ENCODE measurements at regions not wholly inside any gene's neighbourhood (a gene's known extent, or its start where the extent isn't known, plus 50 kb on each side); places are given as distances from the start of the nearest gene placed in this dataset.

- Mint-ChIP-seq H3K27me3 (ENCODE audit: unreplicated experiment) (peaks cover 95% of the 10 kb centered on the region), H3K4me1 (ENCODE audit: low read depth, unreplicated experiment) (no peaks in the 10 kb centered on the region), H3K9me3 (ENCODE audit: low read depth, unreplicated experiment) (no peaks in the 10 kb centered on the region), H3K4me3 (ENCODE audit: low read depth, unreplicated experiment) (no peak overlapping the region), H3K36me3 (ENCODE audit: insufficient read depth, unreplicated experiment) (no peaks in the 10 kb centered on the region), H3K27ac (ENCODE audit: unreplicated experiment) (no peak overlapping the region)
- TF ChIP-seq CTCF (IDR thresholded peaks at IDR 0.05; ENCODE audit: unreplicated experiment): no peak
- intact Hi-C loops (cut with micrococcal nuclease; ENCODE audit: unreplicated experiment): no loop called here
- DNase-seq: no peak
- CTCF ChIA-PET: interaction anchor here (0.6 kb wide), 1 partner anchor 279 kb away, joined by 3 read pairs; no protein-coding TSS in a partner anchor
- BruUV-seq (replicated peaks): no TSS peak
Observed at GRCh38 chr12:113697104-113697503, 225.4 kb upstream of the LHX5 start.

- no peaks in the 10 kb centered on the region for H3K4me1 Mint-ChIP-seq (ENCODE audit: low read depth, unreplicated experiment)
- CTCF ChIA-PET: no interaction called here
- no peak overlapping the region for H3K4me3 Mint-ChIP-seq (ENCODE audit: low read depth, unreplicated experiment)
- H3K27ac Mint-ChIP-seq (ENCODE audit: unreplicated experiment): no peak overlapping the region
- H3K36me3 Mint-ChIP-seq (ENCODE audit: insufficient read depth, unreplicated experiment): no peaks in the 10 kb centered on the region
- intact Hi-C loops (cut with micrococcal nuclease; ENCODE audit: unreplicated experiment): no loop called here
- no peaks in the 10 kb centered on the region for H3K9me3 Mint-ChIP-seq (ENCODE audit: low read depth, unreplicated experiment)
- H3K27me3 Mint-ChIP-seq (ENCODE audit: unreplicated experiment): peaks cover 99% of the 10 kb centered on the region
- TF ChIP-seq CTCF (IDR thresholded peaks at IDR 0.05; ENCODE audit: unreplicated experiment): no peak
- no peak for DNase-seq
- BruUV-seq (replicated peaks): no TSS peak
Observed at GRCh38 chr12:113693693-113694092, 222.0 kb upstream of the LHX5 start.

- no peaks in the 10 kb centered on the region for H3K4me1 Mint-ChIP-seq (ENCODE audit: low read depth, unreplicated experiment)
- BruUV-seq (replicated peaks): no TSS peak
- no peak for DNase-seq
- TF ChIP-seq CTCF (IDR thresholded peaks at IDR 0.05; ENCODE audit: unreplicated experiment): no peak
- H3K27me3 Mint-ChIP-seq (ENCODE audit: unreplicated experiment): peaks cover 82% of the 10 kb centered on the region
- no peaks in the 10 kb centered on the region for H3K36me3 Mint-ChIP-seq (ENCODE audit: insufficient read depth, unreplicated experiment)
- CTCF ChIA-PET: no interaction called here
- intact Hi-C loops (cut with micrococcal nuclease; ENCODE audit: unreplicated experiment): no loop called here
- no peaks in the 10 kb centered on the region for H3K9me3 Mint-ChIP-seq (ENCODE audit: low read depth, unreplicated experiment)
- no peak overlapping the region for H3K4me3 Mint-ChIP-seq (ENCODE audit: low read depth, unreplicated experiment)
- H3K27ac Mint-ChIP-seq (ENCODE audit: unreplicated experiment): no peak overlapping the region
Observed at GRCh38 chr12:113689047-113689610, 217.5 kb upstream of the LHX5 start.

GRCh38 chr12:113688313-113688712 lies 216.6 kb upstream of the LHX5 start:
- Mint-ChIP-seq H3K27ac (ENCODE audit: unreplicated experiment) (no peak overlapping the region), H3K9me3 (ENCODE audit: low read depth, unreplicated experiment) (no peaks in the 10 kb centered on the region), H3K36me3 (ENCODE audit: insufficient read depth, unreplicated experiment) (no peaks in the 10 kb centered on the region), H3K4me3 (ENCODE audit: low read depth, unreplicated experiment) (no peak overlapping the region), H3K4me1 (ENCODE audit: low read depth, unreplicated experiment) (no peaks in the 10 kb centered on the region), H3K27me3 (ENCODE audit: unreplicated experiment) (peaks cover 82% of the 10 kb centered on the region)
- intact Hi-C loops (cut with micrococcal nuclease; ENCODE audit: unreplicated experiment): no loop called here
- TF ChIP-seq CTCF (IDR thresholded peaks at IDR 0.05; ENCODE audit: unreplicated experiment): no peak
- no TSS peak for BruUV-seq (replicated peaks)
- CTCF ChIA-PET: no interaction called here
- DNase-seq: no peak

Data from Calu3 (cell line).